LHCN-M2 (cell line): ENCODE measurements at regions not wholly inside any gene's neighbourhood (a gene's known extent, or its start where the extent isn't known, plus 50 kb on each side); places are given as distances from the start of the nearest gene placed in this dataset.
"Not testable (repeated sequence)": the region's sequence is repeated elsewhere in the genome, so short reads cannot be mapped to it uniquely, and the experiment has no call there.

Experiments
- DNase-seq: peaks from one replicate; pipeline ENCODE4 v3.0.0-alpha.2; 2012; ENCODE audit warnings: low read depth

DNA sequence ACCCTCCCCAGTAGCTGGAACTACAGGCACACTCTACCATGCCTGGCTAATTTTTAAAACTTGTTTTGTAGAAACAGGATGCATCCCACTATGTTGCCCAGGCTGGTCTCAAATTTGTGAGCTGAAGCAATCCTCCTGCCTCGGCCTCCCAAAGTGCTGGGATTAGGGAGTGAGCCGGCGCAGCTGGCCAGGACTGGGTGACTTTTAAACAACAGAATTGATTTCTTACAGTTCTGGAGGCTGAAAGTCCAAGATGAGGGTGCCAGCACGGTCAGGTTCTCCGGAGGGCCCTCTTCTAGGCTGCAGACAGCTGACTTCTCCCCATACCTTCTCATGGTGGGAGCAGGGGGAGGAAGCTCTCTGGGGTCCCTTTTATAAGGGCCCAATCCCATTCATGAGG is 75.2 kb upstream of the CHST15 start:
- no peak for DNase-seq

DNA sequence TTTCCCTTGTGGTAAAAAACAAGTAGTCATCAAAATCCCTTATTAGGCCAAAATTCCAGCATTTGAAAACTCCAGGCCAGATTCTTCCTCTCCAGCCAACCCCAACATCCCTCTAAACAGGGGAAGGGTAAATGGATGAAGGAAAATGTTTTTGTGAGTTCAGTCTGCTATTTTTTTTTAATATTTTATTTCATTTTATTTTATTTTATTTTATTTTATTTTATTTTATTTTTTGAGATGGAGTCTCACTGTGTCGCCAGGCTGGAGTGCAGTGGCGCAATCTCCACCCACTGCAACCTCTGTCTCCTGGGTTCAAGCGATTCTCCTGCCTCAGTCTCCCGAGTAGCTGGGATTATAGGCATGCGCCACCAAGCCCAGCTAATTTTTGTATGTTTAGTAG is 74.5 kb upstream of the CHST15 start:
- DNase-seq = not testable (repeated sequence)

DNA sequence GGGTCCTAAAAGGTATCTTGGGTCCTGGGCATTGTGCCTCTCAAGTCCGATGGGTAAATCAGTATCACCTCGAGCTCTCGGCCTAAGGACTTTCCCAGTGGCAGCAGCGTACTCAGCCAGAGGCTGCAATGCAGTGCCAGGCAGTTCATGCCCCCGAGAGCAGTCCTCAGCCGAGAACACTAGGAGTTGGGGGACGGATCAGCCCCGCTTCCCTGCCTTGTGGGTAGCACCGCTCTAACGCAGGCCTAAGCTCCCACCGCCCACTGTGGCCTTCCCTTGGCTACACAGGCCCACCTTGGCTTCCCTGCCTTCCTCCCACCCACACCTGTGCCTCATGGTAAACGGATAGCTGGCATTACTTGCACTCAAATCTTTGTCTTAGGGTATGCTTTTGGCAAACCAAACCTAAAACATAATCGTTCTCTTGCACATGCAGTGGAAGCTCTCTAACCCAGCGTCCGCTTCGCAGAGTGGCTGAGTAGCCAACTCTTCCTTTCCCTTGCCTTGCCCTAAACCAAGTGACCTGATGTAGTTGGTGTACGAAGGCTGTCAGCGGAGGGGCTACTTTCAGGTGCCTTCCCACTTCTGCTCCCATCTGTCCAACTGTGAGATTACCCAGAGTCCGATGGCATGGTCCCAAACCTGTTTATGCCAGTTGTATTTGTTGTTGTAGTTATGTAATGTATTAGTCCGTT is 73.2 kb upstream of the CHST15 start:
- DNase-seq = no peak

DNA sequence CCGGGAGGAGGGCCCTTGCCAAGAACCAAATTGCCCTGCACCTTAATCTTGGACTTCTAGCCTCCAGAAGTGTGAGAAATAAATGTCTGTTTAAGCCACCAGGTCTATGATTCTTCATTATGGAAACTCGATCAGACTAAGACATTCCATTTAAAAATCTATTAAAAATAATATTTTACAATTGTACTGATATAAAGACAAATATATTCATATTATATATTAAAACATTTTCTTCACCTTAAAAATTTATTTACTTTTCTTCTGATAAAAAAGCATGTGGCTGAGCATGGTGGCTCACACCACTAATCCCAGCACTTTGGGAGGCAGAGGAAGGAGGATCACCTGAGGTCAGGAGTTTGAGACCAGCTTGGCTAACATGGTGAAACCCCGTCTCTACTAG is 72.4 kb upstream of the CHST15 start:
- no peak for DNase-seq

DNA sequence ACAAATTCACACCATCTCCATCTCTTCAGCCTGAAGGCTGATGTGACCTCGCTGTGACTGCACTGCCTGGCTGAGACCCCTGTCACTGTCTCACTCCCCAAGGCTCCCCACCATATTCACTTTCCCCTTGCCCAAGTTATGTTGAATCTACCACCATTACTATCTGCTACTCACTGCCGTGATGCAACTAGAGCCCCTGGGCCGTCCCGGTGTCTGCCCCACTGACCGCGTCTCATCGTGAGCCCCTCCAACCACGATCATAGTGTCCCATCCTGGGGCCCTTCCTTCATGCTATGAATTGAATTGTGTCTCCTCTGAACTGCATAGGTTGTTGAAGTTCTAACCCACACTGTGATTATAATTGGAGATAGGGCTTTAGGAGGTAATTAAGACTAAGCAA is 71.9 kb upstream of the CHST15 start:
- no peak for DNase-seq

DNA sequence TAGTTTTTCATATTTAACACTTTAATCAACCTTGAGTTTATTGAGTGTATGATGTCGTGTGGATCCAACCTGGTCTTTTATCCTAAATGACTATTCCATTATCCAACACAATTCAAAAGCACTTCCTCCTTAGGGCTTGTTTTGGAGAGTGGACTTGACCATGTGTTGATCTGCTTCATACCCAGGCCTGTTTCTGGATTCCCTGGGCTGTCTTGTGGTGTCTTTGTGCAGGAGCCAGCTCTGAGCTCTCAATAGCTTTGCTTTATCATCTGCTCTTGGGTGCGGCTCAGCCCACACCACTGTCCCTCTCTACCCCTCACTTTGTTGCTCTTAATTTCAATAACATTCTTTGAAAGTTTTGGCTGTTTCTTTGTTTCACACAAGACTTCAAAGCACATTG is 70.9 kb upstream of the CHST15 start:
- peak; percentile 58 for DNase-seq

DNA sequence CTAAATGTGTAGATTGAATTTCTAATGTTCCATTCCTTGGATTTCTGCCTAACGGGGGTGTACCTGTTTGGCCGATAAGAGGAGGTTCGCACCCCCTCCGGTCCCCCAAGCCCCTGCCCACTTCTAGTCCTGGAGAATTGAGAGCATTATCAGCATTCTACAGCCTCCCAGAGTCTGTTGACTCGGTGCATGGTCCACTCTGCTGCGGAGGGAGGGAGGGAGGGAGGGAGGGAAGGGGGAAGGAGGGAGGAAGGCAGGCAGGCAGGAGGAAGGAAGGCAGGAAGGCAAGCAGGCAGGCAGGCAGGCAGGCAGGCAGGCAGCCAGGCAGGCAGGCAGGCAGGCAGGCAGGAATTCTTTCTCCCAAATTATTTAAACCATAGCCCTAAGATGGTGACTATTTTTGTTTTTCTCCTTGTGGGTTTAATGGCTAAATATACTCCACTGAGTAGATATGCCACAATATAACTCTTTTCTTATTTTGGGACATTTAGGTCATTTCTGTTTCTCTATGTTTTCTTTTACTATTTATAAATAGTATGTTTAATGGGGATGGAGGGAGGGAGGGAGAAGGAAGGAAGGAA is 69.5 kb upstream of the CHST15 start:
- DNase-seq = no peak

DNA sequence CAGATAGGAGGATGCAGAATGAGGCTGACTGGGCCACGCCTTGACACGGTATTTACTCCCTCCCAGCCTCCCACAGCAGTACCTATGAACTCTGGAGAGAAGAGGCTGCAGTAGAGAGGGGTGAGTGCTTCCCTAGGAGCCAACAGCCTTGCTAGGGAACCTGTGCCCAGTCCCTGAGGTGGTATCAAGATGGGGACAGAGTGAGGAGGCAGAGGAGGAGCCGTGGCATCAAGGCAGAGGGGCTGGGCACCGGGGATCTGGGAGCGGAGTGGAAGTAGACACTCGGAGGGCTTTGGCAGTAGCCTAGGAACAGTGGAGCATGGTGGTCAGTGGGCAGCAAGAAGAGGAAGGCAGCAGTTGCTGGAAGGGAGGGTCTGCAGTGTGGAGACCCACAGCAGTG is 68.7 kb upstream of the CHST15 start:
- DNase-seq = no peak

DNA sequence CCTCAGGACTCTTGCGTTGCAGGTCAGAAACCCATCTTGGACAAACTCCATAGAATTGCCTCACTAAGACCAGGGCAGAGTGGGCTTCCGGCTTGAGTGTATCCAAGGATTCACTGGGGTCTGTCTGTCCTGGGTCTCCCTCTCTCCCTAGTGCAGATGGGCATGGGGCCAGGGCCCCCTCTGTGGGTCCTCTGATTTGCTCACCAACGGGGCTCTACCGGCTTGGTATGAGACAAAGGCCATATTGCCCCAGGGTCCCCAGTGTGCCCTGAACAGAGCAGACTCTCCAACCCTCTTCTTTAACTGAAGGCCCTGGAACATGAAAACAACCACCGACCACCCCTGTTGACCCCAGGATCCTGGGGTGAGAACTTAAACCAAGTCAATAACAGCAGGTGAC is 68.2 kb upstream of the CHST15 start:
- DNase-seq = no peak

DNA sequence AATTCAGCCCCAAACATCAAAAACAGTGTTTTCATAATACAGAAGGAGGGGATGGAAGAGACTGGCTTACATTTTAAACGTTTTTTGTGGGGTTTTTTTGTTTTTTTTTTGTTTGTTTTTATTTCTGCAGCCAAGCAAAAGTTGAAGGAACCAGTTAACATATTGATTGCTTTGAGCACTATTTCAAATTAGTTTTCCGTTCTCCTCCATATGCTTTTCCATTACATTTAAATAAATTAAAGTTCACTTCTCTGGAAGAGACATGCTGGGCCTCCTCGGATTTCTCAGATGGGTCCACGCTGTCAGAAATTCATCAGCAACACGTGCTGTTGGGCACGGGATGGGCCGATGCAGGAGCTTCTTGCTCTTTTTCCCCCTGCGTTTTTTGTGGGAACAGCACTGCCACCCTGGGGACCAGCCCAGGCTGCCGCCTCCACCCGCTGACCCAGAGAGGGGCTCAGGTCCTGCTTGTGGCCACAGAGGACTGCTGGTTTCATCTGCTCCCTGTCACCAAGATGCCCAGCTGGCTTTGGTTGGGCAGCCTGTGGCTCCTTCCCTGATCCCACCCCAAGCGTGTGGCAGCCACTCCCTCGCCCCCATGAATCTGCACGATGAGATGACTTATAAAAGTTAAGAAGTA is 67.7 kb upstream of the CHST15 start:
- DNase-seq = no peak

DNA sequence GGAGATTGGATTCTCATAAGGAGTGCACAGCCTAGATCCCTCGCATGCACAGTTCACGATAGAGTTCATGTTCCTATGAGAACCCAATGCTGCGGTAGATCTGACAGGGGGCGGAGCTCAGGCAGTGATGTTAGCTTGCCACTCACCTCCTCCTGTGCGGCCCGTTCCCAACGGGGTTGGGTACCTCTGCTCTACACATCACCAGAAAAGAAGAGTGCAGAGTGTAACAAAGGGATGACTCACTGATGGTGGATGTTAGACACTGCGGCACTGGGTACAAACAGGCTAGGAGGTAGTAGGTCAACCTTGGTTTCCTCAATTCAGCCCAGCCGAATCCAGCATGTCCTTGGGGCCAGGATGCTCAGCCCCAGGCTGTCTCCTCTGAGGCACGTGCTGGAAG is 66.8 kb upstream of the CHST15 start:
- DNase-seq = no peak

DNA sequence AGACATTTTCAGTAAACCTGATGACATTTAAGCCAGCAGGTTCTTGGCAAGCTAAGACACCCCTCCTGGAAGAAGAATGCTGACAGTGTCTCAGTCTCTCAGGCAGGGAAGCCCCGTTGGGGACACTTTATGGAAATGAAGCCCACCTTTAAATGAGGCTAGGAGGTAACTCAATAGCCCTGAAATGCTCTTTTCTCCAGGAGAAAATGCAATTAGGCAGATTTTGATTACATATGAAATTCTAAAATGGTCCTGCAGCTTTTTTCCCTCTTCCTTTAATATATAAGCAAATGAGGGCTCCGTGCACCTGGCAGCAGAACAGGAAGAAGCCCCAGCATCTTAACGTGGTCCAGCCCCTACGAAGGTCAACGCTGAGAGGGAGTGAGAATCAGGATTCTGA is 65.8 kb upstream of the CHST15 start:
- DNase-seq = no peak

DNA sequence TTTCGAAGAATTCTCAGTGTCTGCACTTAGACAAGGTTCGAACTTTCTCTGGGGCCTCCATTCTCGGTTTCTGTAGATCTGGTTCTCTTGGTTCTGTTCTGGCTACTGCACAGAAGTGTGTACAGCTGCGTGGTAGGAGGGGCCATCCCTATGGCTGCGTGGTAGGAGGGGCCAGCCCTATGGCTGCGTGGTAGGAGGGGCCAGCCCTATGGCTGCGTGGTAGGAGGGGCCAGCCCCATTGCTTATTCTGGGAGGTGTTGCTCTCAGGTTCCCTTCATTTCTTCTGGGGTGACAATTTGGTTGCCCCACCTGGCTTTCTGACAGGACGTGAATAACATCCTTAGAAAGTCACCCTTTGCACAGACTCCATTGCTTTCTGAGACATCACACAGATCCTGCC is 65.2 kb upstream of the CHST15 start:
- DNase-seq = no peak

DNA sequence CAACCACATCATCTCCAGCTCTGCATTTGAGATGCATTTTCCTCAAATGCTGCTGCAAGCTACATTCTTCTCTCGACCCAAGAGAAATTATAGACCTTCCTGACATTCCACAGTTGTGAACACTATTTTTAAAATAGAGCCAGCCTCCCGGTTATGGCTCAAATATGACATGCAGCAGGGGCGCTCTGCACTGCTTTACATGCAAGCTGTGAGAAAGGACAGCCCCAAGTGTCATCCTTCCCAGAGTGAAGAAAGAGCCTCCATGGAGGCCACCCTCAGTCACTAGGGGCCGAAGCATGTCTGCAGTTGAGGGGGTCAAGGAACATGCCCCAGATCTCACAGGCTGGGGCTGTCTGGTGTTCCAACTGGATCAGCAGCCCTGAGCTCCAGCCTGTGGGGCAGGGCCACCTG is 63.9 kb upstream of the CHST15 start:
- DNase-seq = peak; percentile 56

DNA sequence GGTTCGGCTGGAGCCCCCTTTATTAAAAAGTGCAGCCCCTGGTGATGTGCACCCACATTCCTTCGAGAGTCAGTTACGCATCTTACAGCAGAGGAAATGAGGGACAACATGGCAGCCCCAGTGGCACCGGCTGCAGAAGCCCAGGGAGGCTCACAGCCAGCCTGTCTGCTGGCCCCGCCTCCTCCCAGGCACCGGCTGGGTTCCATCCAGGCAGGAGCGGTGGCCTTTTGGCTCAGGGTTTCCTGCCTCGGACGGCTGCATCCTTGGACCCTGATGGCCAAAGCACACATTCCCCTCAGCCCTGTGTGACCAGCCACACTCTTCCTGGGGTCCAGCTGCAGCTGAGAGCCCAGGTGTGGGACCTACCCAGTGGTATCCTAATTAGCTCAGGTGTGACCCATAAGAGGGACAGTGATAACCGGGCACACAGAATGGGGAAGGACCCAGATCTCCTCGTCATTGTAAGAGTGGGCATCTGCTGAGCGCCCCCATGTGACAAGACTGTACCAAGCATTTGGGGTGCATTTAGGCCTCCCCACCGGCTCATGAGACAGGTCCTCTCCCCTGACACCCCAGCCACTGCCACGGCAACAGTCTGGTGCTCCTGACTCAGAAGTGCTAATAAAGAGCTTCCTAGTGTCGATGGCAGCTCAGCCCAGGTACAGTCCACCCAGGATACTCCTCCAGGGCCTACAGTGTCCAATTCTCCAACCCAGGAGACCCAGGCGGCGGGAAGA is 63.3 kb upstream of the CHST15 start:
- DNase-seq = no peak

DNA sequence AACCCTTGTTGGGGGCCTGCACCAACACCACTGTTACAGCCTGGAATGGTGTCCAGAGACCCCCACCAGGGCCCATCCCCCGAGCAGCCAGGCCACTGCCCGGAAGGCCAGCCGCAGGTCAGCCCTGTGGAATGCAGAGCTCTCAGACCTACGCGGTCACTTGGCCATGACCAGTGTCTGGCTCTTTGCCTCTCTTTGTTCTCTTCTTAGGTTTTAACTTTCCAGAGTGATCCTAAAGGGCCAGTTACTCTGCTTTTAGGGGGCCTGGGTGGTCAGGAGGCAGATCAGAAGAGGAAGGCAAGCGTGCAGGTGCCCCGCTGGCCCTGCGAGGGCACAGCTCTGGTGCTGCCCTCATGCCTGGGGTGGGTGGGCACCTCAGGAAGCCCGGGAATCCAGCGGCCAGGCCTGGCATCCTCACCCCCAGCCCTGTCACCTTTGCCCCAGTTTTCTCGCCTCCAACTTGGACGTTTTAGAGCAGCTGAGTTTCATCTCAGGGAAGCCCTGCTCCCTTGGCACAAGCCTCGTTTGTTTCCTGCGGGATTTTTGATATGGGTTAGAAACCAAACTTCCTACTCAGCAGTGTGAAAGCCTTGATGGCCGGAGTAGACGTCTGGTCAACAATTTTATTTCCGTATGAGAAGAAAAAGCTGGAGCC is 62.5 kb upstream of the CHST15 start:
- DNase-seq = peak; percentile 82

DNA sequence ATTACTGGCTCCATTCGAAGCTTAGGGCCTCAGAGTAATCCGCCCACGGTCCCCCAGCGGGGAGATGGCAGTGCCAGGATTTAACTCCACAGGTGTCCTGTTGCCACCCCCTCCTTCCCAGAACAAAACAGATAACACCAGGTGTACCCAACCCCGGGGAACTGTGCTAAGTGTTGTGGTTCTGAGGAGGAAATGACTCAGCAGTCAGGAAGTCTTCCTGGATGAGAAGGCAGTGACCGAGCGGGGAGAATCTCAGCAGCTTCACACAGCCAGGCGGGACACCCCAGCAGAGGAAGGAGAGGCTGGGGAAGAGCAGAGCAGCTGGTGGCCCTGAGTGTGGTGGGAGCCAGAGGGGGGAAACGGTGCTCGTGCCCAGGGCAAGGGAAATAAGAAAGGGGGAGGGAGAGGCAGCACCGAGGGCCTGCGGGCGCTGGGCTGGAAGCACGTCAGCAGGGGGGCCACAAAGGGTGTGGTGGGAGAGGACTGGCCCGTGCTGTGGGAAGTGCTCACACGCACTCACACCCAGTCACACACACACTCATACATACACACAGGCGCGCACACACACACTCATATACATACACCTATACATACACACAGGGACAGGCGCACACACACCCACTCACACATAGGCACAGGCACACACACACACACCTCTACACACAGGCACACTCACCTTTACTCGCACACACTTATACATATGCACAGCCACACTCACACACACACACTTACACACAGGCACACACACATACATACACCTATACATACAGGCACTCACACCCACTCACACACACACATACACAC is 59.8 kb upstream of the CHST15 start:
- peak; percentile 100 for DNase-seq

DNA sequence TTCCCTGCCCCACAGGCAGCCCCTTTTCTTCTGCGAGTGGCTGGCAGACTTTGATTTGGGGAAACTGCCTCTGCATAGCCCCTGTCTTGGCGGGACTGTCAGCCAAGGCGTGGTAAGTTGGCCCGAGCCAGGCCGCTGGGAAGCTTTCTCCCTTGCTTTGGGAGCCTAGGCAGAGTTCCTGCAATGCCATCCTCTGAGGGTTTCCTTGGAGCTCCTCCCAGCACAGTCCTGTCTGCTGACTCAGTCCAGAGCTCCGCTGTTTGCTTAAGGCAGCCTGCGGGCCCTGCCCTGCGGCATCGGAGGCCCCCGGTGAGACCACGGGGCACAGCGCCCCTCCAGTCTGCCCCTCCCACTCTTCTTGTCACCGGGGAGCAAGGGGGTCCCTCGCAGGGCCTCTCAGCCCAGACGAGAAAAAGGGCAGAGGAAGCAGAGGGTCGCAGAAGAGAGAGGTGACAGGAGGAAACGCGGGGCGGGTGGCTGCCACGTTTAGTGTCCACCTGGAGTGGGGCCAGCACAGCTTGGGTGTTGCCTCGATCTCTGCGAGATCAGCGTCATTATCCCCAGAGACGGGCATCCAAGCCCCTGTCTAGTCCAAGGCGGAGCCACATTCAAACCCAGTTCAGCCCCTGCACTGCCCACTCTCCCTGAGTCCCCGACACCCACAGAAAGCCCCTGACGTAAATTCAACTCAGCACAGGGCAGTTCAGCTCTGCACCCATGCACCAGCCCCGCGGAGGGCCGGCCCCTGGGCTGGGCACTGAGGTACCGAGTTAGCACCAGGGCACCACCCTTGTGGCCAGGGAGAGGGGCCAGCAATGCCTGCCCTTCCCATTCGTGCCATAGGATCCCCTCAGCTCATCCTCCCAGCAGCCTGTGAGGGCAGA is 59.0 kb upstream of the CHST15 start:
- peak; percentile 92 for DNase-seq

DNA sequence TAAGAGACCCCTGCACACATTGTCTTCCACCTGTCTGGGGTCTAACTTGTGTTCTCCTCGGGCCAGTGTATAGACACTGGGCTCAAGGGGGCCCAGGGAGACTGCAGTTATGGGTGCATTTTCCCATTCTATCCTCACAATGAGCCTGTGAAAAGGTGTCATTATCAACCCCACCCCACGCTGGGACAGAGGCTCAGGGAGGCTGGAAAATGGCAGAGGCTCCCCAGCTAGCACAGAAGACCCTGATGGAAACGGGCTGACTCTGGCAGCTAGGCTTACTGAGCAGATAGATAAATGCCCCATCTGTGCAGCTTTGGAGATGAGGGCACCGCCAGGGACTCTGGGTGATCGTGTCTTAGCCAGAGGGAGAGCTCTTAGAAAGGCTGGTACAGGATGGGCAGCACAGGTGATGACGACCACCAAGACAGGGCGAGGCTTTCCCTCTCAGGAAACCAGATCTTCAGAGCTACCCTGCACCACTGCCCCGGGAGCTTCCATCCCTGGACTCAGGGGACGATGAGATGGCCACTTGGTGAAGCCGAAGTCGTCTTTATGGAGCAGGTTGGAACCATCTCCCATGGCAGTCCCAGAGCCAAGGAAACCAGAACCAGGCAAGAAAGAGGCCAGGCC is 58.2 kb upstream of the CHST15 start:
- no peak for DNase-seq
